IMR-90 (cell line): ENCODE measurements at regions not wholly inside any gene's neighbourhood (a gene's known extent, or its start where the extent isn't known, plus 50 kb on each side); places are given as distances from the start of the nearest gene placed in this dataset.

Experiments used
- ATAC-seq: fragments of 200-7000 bp; cut with Tn5 transposase; 2 replicates; pipeline ENCODE4 v1.9.1; 2020; ENCODE audit warnings: low read depth, mild to moderate bottlenecking, moderate library complexity
- BruUV-seq: library from RNA; stranded (reverse); fragments of 400-500 nt; replicated peaks from 2 replicates; lab custom pipeline; 2021; lab: Mats Ljungman, UMichigan
- CTCF ChIA-PET: fragments of 300-600 bp; formaldehyde crosslinking; extraction: SDS; loops from one replicate; lab custom pipeline; 2021; ENCODE audit warnings: antibody characterized with exemption; lab: Yijun Ruan, JAX
- POLR2A ChIA-PET: fragments of 300-600 bp; sonication (Branson Sonifier 250); formaldehyde crosslinking; loops from one replicate; lab custom pipeline; 2022; ENCODE audit warnings: antibody characterized with exemption; ENCODE audit not compliant: unreplicated experiment; lab: Charles Lee
- DNase-seq: peaks from one replicate; pipeline ENCODE4 v3.0.0; 2013
- H2AFZ ChIP-seq: replicated peaks from 2 replicates; pipeline ENCODE3; 2013; ENCODE audit warnings: low read length, mild to moderate bottlenecking; ENCODE audit not compliant: poor library complexity
- H2AK5ac ChIP-seq: 2 replicates; pipeline ENCODE4 v1.6.1; 2013; ENCODE audit warnings: low read depth, low read length, inconsistent platforms
- H2AK9ac ChIP-seq: replicated peaks from 2 replicates; pipeline ENCODE3; 2013; ENCODE audit warnings: mild to moderate bottlenecking, low read depth, low read length, moderate library complexity; ENCODE audit not compliant: poor library complexity
- H2BK120ac ChIP-seq: 2 replicates; pipeline ENCODE4 v1.6.1; 2013; ENCODE audit warnings: low read depth, low read length, inconsistent platforms
- H2BK15ac ChIP-seq: 3 replicates; pipeline ENCODE4 v1.6.1; 2013; ENCODE audit warnings: low read depth, low read length, inconsistent platforms
- H2BK20ac ChIP-seq: 2 replicates; pipeline ENCODE4 v1.6.1; 2013; ENCODE audit warnings: low read depth, mild to moderate bottlenecking, inconsistent platforms, low read length, moderate library complexity
- H2BK5ac ChIP-seq: 2 replicates; pipeline ENCODE4 v1.6.1; 2013; ENCODE audit warnings: mild to moderate bottlenecking, low read depth, low read length, inconsistent platforms; ENCODE audit not compliant: poor library complexity, severe bottlenecking
- H3K14ac ChIP-seq: replicated peaks from 2 replicates; pipeline ENCODE4 v1.6.1; 2013; ENCODE audit warnings: low read depth, low read length, inconsistent platforms
- H3K18ac ChIP-seq: 2 replicates; pipeline ENCODE4 v1.6.1; 2013; ENCODE audit warnings: low read depth, low read length, control low read depth
- H3K23ac ChIP-seq: 2 replicates; pipeline ENCODE4 v1.6.1; 2013; ENCODE audit warnings: low read depth, low read length, inconsistent platforms
- H3K27ac ChIP-seq: 2 replicates; pipeline ENCODE4 v1.5.1; 2013; ENCODE audit warnings: mild to moderate bottlenecking, control low read depth, low read length; ENCODE audit not compliant: insufficient read depth
- H3K27me3 ChIP-seq: 2 replicates; pipeline ENCODE4 v1.6.1; 2013; ENCODE audit warnings: low read length; ENCODE audit not compliant: control insufficient read depth, insufficient read depth
- H3K36me3 ChIP-seq: 2 replicates; pipeline ENCODE4 v1.6.1; 2013; ENCODE audit warnings: low read length, mixed read lengths; ENCODE audit not compliant: control insufficient read depth, insufficient read depth
- H3K4ac ChIP-seq: 2 replicates; pipeline ENCODE4 v1.6.1; 2013; ENCODE audit warnings: low read depth, low read length, inconsistent platforms
- H3K4me1 ChIP-seq: 2 replicates; pipeline ENCODE4 v1.6.1; 2013; ENCODE audit warnings: low read length, mixed read lengths; ENCODE audit not compliant: control insufficient read depth, insufficient read depth
- H3K4me2 ChIP-seq: 2 replicates; pipeline ENCODE4 v1.6.1; 2013; ENCODE audit warnings: low read depth, mild to moderate bottlenecking, control low read depth, low read length, moderate library complexity
- H3K4me3 ChIP-seq: 2 replicates; pipeline ENCODE4 v1.5.1; 2013; ENCODE audit warnings: low read depth, mild to moderate bottlenecking, control low read depth, low read length, moderate library complexity; ENCODE audit not compliant: insufficient read depth
- H3K56ac ChIP-seq: 2 replicates; pipeline ENCODE4 v1.6.1; 2013; ENCODE audit warnings: low read length, inconsistent platforms; ENCODE audit not compliant: insufficient read depth; ENCODE audit errors: extremely low read depth
- H3K79me1 ChIP-seq, 2 experiments: 2 replicates each; pipeline ENCODE4 v1.6.1; 2013; ENCODE audit warnings: low read length in 2 of 2, inconsistent platforms in 1 of 2, low read depth in 1 of 2
- H3K9ac ChIP-seq: 2 replicates; pipeline ENCODE4 v1.6.1; 2013; ENCODE audit warnings: low read depth, low read length, control low read depth
- H3K9me1 ChIP-seq: 2 replicates; pipeline ENCODE4 v1.6.1; 2013; ENCODE audit warnings: low read length, inconsistent platforms; ENCODE audit not compliant: insufficient read depth
- H3K9me3 ChIP-seq: 2 replicates; pipeline ENCODE4 v1.6.1; 2013; ENCODE audit warnings: low read length; ENCODE audit not compliant: control insufficient read depth, insufficient read depth
- H4K20me1 ChIP-seq: 2 replicates; pipeline ENCODE4 v1.6.1; 2013; ENCODE audit warnings: low read length, inconsistent platforms; ENCODE audit not compliant: insufficient read depth
- H4K5ac ChIP-seq: 2 replicates; pipeline ENCODE4 v1.6.1; 2013; ENCODE audit warnings: mild to moderate bottlenecking, low read depth, low read length, control low read depth
- H4K8ac ChIP-seq, 2 experiments: 2 replicates each; pipeline ENCODE4 v1.6.1; 2013; ENCODE audit warnings: low read depth in 2 of 2, low read length in 2 of 2, control low read depth in 1 of 2, inconsistent platforms in 1 of 2
- H4K91ac ChIP-seq: 2 replicates; pipeline ENCODE4 v1.6.1; 2013; ENCODE audit warnings: low read depth, low read length, inconsistent platforms; ENCODE audit not compliant: insufficient read depth
- CEBPB ChIP-seq: IDR thresholded peaks from 2 replicates; pipeline ENCODE4 v1.6.1; 2012; ENCODE audit warnings: low read depth, low read length, improper control_type of control experiment
- MAZ ChIP-seq: IDR thresholded peaks from 2 replicates; pipeline ENCODE4 v1.6.1; 2012; ENCODE audit warnings: low read depth, mild to moderate bottlenecking, low read length, improper control_type of control experiment, moderate library complexity, borderline replicate concordance
- POLR2A ChIP-seq: IDR thresholded peaks from 2 replicates; pipeline ENCODE4 v1.6.1; 2012; ENCODE audit warnings: mild to moderate bottlenecking, low read depth, low read length
- SMC3 ChIP-seq: fragments of 150-350 bp; IDR thresholded peaks from 2 replicates; pipeline ENCODE4 v1.6.1; 2016; ENCODE audit warnings: low read depth, mild to moderate bottlenecking, antibody characterized with exemption, low read length, moderate library complexity
- WGBS, 2 experiments: methylation state at CpG; one replicate each; pipeline versions ENCODE4 v1.1.5 to v1.1.7; 2013; ENCODE audit warnings: missing lambda C conversion rate in 2 of 2; ENCODE audit not compliant: insufficient read length in 1 of 2; ENCODE audit errors: extremely low coverage in 2 of 2; 5-methylcytosine and 5-hydroxymethylcytosine counted together
- dilution Hi-C: fragments of 300-500 bp; cut with HindIII; formaldehyde crosslinking; loops from one replicate; pipeline ENCODE4 v1.14.3; 2018; ENCODE audit warnings: low sequenced_read_pairs; ENCODE audit not compliant: unreplicated experiment
- in situ Hi-C: fragments of 300-500 bp; cut with MboI; formaldehyde crosslinking; loops from 3 replicates; pipeline ENCODE4 v1.14.3; 2019; ENCODE audit warnings: low sequenced_read_pairs, inconsistent platforms, mixed read lengths
- intact Hi-C: fragments of 100-400 bp; cut with micrococcal nuclease; formaldehyde crosslinking; loops from 2 replicates; pipeline ENCODE4 v1.10.0; 2022
- TF ChIP-seq, protein P1 (sequence below): fragments of 150-350 bp; IDR thresholded peaks from 2 replicates; pipeline ENCODE4 v1.6.1; 2016; ENCODE audit warnings: low read depth, mild to moderate bottlenecking, low read length, moderate library complexity, borderline replicate concordance
- TF ChIP-seq, protein P2 (sequence below): fragments of 150-350 bp; IDR thresholded peaks from 2 replicates; pipeline ENCODE4 v1.6.1; 2017; ENCODE audit warnings: mild to moderate bottlenecking, antibody characterized with exemption, low read length, low read depth
- TF ChIP-seq, protein P3 (sequence below): conservative IDR thresholded peaks from 2 replicates; pipeline ENCODE4 v1.5.1; 2012; ENCODE audit warnings: mild to moderate bottlenecking, low read depth, low read length, improper control_type of control experiment

DNA sequence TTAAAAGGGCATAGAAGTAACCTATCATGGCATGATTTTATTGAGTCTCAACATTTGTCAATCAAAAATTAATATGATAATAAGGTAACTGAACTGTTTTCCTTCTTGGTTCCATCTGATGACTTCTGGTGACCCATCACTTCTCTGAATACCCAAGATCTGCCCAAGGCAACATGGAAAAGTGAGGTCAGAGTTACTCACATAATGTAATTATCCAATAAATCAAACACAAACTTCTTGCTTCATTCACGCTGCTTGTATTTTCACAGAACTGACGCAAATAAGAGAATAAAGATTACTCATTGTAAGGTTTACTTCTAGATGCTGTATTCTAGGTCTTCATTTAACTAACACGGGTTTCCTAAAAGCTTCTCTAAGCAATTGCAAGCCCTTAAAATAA, 361.6 kb downstream of the RBM26 start:
- Histone ChIP-seq H3K18ac (no peak overlapping the region), H3K4me2 (no peak overlapping the region), H4K5ac (no peak overlapping the region), H3K4me1 (no peaks in the 10 kb centered on the region), H3K9me3 (no peaks in the 10 kb centered on the region), H3K23ac (no peak overlapping the region), H3K36me3 (no peaks in the 10 kb centered on the region), H4K20me1 (no peaks in the 10 kb centered on the region), H2AK9ac (no peak overlapping the region), H3K9me1 (no peaks in the 10 kb centered on the region), H3K56ac (no peak overlapping the region), H3K14ac (no peak overlapping the region), H2BK120ac (no peak overlapping the region), H2AFZ (no peak overlapping the region), H3K4me3 (no peak overlapping the region), H3K79me1 (no peaks in the 10 kb centered on the region), H4K8ac (no peak overlapping the region), H4K91ac (no peak overlapping the region), H3K4ac (no peak overlapping the region), H2BK5ac (no peak overlapping the region), H2BK15ac (no peak overlapping the region), H3K27ac (no peak overlapping the region), H2AK5ac (no peak overlapping the region), H2BK20ac (no peak overlapping the region), H3K9ac (no peak overlapping the region), H3K27me3 (no peaks in the 10 kb centered on the region)
- BruUV-seq = no TSS peak
- no CpG with 5 or more reads among the region's 3 CpGs for WGBS, 2 experiments
- dilution Hi-C loops = no loop called here
- no peak for TF ChIP-seq POLR2A
- TF ChIP-seq, protein P1, sequence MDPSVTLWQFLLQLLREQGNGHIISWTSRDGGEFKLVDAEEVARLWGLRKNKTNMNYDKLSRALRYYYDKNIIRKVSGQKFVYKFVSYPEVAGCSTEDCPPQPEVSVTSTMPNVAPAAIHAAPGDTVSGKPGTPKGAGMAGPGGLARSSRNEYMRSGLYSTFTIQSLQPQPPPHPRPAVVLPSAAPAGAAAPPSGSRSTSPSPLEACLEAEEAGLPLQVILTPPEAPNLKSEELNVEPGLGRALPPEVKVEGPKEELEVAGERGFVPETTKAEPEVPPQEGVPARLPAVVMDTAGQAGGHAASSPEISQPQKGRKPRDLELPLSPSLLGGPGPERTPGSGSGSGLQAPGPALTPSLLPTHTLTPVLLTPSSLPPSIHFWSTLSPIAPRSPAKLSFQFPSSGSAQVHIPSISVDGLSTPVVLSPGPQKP = no peak
- TF ChIP-seq CEBPB = no peak
- TF ChIP-seq, protein P2, sequence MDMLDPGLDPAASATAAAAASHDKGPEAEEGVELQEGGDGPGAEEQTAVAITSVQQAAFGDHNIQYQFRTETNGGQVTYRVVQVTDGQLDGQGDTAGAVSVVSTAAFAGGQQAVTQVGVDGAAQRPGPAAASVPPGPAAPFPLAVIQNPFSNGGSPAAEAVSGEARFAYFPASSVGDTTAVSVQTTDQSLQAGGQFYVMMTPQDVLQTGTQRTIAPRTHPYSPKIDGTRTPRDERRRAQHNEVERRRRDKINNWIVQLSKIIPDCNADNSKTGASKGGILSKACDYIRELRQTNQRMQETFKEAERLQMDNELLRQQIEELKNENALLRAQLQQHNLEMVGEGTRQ = no peak
- TF ChIP-seq, protein P3, sequence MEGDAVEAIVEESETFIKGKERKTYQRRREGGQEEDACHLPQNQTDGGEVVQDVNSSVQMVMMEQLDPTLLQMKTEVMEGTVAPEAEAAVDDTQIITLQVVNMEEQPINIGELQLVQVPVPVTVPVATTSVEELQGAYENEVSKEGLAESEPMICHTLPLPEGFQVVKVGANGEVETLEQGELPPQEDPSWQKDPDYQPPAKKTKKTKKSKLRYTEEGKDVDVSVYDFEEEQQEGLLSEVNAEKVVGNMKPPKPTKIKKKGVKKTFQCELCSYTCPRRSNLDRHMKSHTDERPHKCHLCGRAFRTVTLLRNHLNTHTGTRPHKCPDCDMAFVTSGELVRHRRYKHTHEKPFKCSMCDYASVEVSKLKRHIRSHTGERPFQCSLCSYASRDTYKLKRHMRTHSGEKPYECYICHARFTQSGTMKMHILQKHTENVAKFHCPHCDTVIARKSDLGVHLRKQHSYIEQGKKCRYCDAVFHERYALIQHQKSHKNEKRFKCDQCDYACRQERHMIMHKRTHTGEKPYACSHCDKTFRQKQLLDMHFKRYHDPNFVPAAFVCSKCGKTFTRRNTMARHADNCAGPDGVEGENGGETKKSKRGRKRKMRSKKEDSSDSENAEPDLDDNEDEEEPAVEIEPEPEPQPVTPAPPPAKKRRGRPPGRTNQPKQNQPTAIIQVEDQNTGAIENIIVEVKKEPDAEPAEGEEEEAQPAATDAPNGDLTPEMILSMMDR = no peak
- TF ChIP-seq SMC3 = no peak
- TF ChIP-seq MAZ = no peak
- CTCF ChIA-PET = no interaction called here
- no peak for DNase-seq
- intact Hi-C loops = no loop called here
- POLR2A ChIA-PET = no interaction called here
- no peak for ATAC-seq
- in situ Hi-C loops = no loop called here
